ENCODE measurements at regions not wholly inside any gene's neighbourhood (a gene's known extent, or its start where the extent isn't known, plus 50 kb on each side); places are given as distances from the start of the nearest gene placed in this dataset.

DNA sequence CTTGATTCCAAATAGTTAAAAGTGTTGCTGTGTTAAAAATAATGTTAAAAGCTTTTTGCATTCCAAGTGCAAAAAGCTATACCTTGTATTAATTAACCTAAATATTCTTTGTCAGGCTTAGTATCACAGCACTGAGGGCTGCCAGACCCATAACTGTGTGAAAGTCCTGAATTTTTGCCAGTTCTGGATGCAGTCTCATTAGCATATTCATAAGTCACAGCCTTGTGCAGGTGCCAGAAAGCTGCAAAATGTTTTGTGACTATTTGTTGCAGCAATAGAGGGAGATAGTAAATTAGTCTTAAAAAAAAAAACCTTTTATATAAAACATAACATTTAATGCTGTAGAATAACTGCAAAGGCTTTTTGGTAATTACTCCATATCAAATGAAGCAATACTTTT is 56.6 kb downstream of the SLITRK1 start:
- TF ChIP-seq ELF4 (IDR thresholded peaks at IDR 0.05) (no peak), FOXK2 (IDR thresholded peaks at IDR 0.05) (no peak), SP1 (IDR thresholded peaks at IDR 0.05) (no peak)
